Astrocyte (in vitro differentiated cells and primary cell): ENCODE measurements at regions not wholly inside any gene's neighbourhood (a gene's known extent, or its start where the extent isn't known, plus 50 kb on each side); places are given as distances from the start of the nearest gene placed in this dataset.
A peak's percentile ranks its signal among the peaks of the same experiment; 100 is the strongest.

Experiments
- DNase-seq: peaks from one replicate; pipeline ENCODE4 v3.0.0-alpha.2; 2010; ENCODE audit warnings: low read depth
- FAIRE-seq: peaks from 2 replicates; lab custom pipeline; 2011; peaks lifted over from hg19 to GRCh38; lab: Jason Lieb, UNC
- H2AFZ ChIP-seq: 2 replicates; pipeline ENCODE4 v1.6.0; 2012; ENCODE audit warnings: low read depth, low read length, inconsistent platforms
- H3K27ac ChIP-seq: 2 replicates; pipeline ENCODE4 v1.5.1; 2011; ENCODE audit warnings: low read depth, low read length, inconsistent platforms
- H3K27me3 ChIP-seq: 2 replicates; pipeline ENCODE4 v1.6.0; 2011; ENCODE audit warnings: low read length, inconsistent platforms; ENCODE audit not compliant: insufficient read depth
- H3K36me3 ChIP-seq: 2 replicates; pipeline ENCODE4 v1.5.1; 2011; ENCODE audit warnings: low read length, inconsistent platforms; ENCODE audit not compliant: insufficient read depth
- H3K4me1 ChIP-seq: 2 replicates; pipeline ENCODE4 v1.5.1; 2011; ENCODE audit warnings: low read length, inconsistent platforms; ENCODE audit not compliant: insufficient read depth
- H3K4me2 ChIP-seq: 2 replicates; pipeline ENCODE4 v1.6.0; 2012; ENCODE audit warnings: low read length, inconsistent platforms
- H3K4me3 ChIP-seq: 2 replicates; pipeline ENCODE4 v1.5.1; 2011; ENCODE audit warnings: low read depth, mild to moderate bottlenecking, low read length, inconsistent platforms; ENCODE audit not compliant: insufficient read depth
- H3K79me2 ChIP-seq: 2 replicates; pipeline ENCODE4 v1.6.0; 2012; ENCODE audit warnings: mild to moderate bottlenecking, low read length, inconsistent platforms; ENCODE audit not compliant: insufficient read depth
- H3K9ac ChIP-seq: 2 replicates; pipeline ENCODE4 v1.6.0; 2012; ENCODE audit warnings: mild to moderate bottlenecking, low read length, inconsistent platforms
- H3K9me3 ChIP-seq: 2 replicates; pipeline ENCODE4 v1.5.1; 2012; ENCODE audit warnings: low read depth, mild to moderate bottlenecking, low read length, inconsistent platforms; ENCODE audit not compliant: insufficient read depth
- H4K20me1 ChIP-seq: 2 replicates; pipeline ENCODE4 v1.6.0; 2012; ENCODE audit warnings: low read length, inconsistent platforms; ENCODE audit not compliant: insufficient read depth
- H3K27ac Mint-ChIP-seq: one replicate; pipeline ENCODE4 v1.8.0; 2021; ENCODE audit warnings: mild to moderate bottlenecking, mixed read lengths; ENCODE audit not compliant: unreplicated experiment
- H3K27me3 Mint-ChIP-seq: one replicate; pipeline ENCODE4 v1.8.0; 2021; ENCODE audit warnings: low read depth, mixed read lengths; ENCODE audit not compliant: unreplicated experiment
- H3K36me3 Mint-ChIP-seq: one replicate; pipeline ENCODE4 v1.8.0; 2021; ENCODE audit warnings: low read depth, mixed read lengths; ENCODE audit not compliant: unreplicated experiment
- H3K4me1 Mint-ChIP-seq: one replicate; pipeline ENCODE4 v1.8.0; 2021; ENCODE audit warnings: low read depth, mixed read lengths; ENCODE audit not compliant: unreplicated experiment
- H3K4me3 Mint-ChIP-seq: one replicate; pipeline ENCODE4 v1.8.0; 2021; ENCODE audit warnings: mild to moderate bottlenecking, moderate library complexity, mixed read lengths; ENCODE audit not compliant: unreplicated experiment
- H3K9me3 Mint-ChIP-seq: one replicate; pipeline ENCODE4 v1.8.0; 2021; ENCODE audit warnings: mild to moderate bottlenecking, mixed read lengths; ENCODE audit not compliant: unreplicated experiment
- CTCF ChIP-seq: IDR thresholded peaks from 2 replicates; pipeline ENCODE4 v1.5.1; 2011; ENCODE audit warnings: low read depth, mild to moderate bottlenecking, inconsistent platforms, low read length, moderate library complexity; ENCODE audit not compliant: insufficient read depth
- EZH2 ChIP-seq: IDR thresholded peaks from 2 replicates; pipeline ENCODE4 v1.6.1; 2012; ENCODE audit warnings: mild to moderate bottlenecking, low read length, inconsistent platforms; ENCODE audit not compliant: insufficient read depth

- no peaks in the 10 kb centered on the region for H4K20me1 ChIP-seq
- no peaks in the 10 kb centered on the region for H3K36me3 ChIP-seq
- Mint-ChIP-seq H3K27me3 (peaks cover 17% of the 10 kb centered on the region), H3K27ac (no peak overlapping the region), H3K9me3 (peaks cover 5% of the 10 kb centered on the region), H3K4me3 (no peak overlapping the region), H3K4me1 (peaks cover 6% of the 10 kb centered on the region), H3K36me3 (no peaks in the 10 kb centered on the region)
- H3K9me3 ChIP-seq, result peaks cover 5% of the 10 kb centered on the region
- no peak overlapping the region for H3K27ac ChIP-seq
- DNase-seq (no peak), FAIRE-seq (no peak)
- no peaks in the 10 kb centered on the region for H3K4me1 ChIP-seq
- H3K9ac ChIP-seq, result no peak overlapping the region
- H3K27me3 ChIP-seq, result no peaks in the 10 kb centered on the region
- TF ChIP-seq EZH2 (no peak), CTCF (no peak)
- H3K4me2 ChIP-seq, result no peak overlapping the region
- H2AFZ ChIP-seq, result no peak overlapping the region
- no peaks in the 10 kb centered on the region for H3K79me2 ChIP-seq
- H3K4me3 ChIP-seq, result no peak overlapping the region
These were observed 142.3 kb upstream of the GPR26 start for GRCh38 chr10:123523833-123524232.

- Histone ChIP-seq H3K9me3 (peaks cover 4% of the 10 kb centered on the region), H3K27me3 (no peaks in the 10 kb centered on the region), H3K27ac (no peak overlapping the region), H3K36me3 (no peaks in the 10 kb centered on the region), H3K4me1 (no peaks in the 10 kb centered on the region), H3K4me2 (no peak overlapping the region), H4K20me1 (no peaks in the 10 kb centered on the region), H3K79me2 (no peaks in the 10 kb centered on the region), H2AFZ (no peak overlapping the region), H3K4me3 (no peak overlapping the region), H3K9ac (no peak overlapping the region)
- Mint-ChIP-seq H3K27me3 (peaks cover 25% of the 10 kb centered on the region), H3K4me1 (peaks cover 6% of the 10 kb centered on the region), H3K9me3 (peaks cover 5% of the 10 kb centered on the region), H3K27ac (no peak overlapping the region), H3K36me3 (no peaks in the 10 kb centered on the region), H3K4me3 (no peak overlapping the region)
- no peak for DNase-seq
- FAIRE-seq, result no peak
- TF ChIP-seq EZH2 (no peak), CTCF (no peak)
These were observed 139.6 kb upstream of the GPR26 start for GRCh38 chr10:123526356-123527064.

GRCh38 chr10:123527151-123527550 is 139.0 kb upstream of the GPR26 start:
- Histone ChIP-seq H3K4me1 (no peaks in the 10 kb centered on the region), H3K27ac (no peak overlapping the region), H3K9ac (no peak overlapping the region), H3K9me3 (peaks cover 2% of the 10 kb centered on the region), H3K4me2 (no peak overlapping the region), H3K79me2 (no peaks in the 10 kb centered on the region), H2AFZ (no peak overlapping the region), H3K36me3 (no peaks in the 10 kb centered on the region), H3K27me3 (no peaks in the 10 kb centered on the region), H4K20me1 (no peaks in the 10 kb centered on the region), H3K4me3 (no peak overlapping the region)
- Mint-ChIP-seq H3K4me1 (peaks cover 6% of the 10 kb centered on the region), H3K9me3 (peaks cover 2% of the 10 kb centered on the region), H3K27me3 (peaks cover 19% of the 10 kb centered on the region), H3K36me3 (no peaks in the 10 kb centered on the region), H3K27ac (no peak overlapping the region), H3K4me3 (peak overlapping the region; percentile 4)
- DNase-seq (no peak), FAIRE-seq (no peak)
- no peak for TF ChIP-seq CTCF
- TF ChIP-seq EZH2, result no peak
